RCC 7860 (cell line): ENCODE measurements at regions not wholly inside any gene's neighbourhood (a gene's known extent, or its start where the extent isn't known, plus 50 kb on each side); places are given as distances from the start of the nearest gene placed in this dataset.
A peak's percentile ranks its signal among the peaks of the same experiment; 100 is the strongest.
"Not testable (repeated sequence)": the region's sequence is repeated elsewhere in the genome, so short reads cannot be mapped to it uniquely, and the experiment has no call there.

Experiments
- DNase-seq: peaks from one replicate; pipeline ENCODE4 v3.0.0-alpha.2; 2015; ENCODE audit warnings: low spot score
- FAIRE-seq: peaks from 2 replicates; lab custom pipeline; 2012; peaks lifted over from hg19 to GRCh38; lab: Jason Lieb, UNC

GRCh38 chr5:57917004-57917403, 434.4 kb upstream of the ACTBL2 start:
- DNase-seq (no peak), FAIRE-seq (no peak)

- DNase-seq: no peak
- FAIRE-seq: no peak
Measured at GRCh38 chr5:57915536-57915935, 432.9 kb upstream of the ACTBL2 start.

GRCh38 chr5:57911438-57911837, 428.8 kb upstream of the ACTBL2 start:
- DNase-seq (no peak), FAIRE-seq (no peak)

GRCh38 chr5:57906671-57907070, 424.1 kb upstream of the ACTBL2 start:
- DNase-seq: no peak
- FAIRE-seq: no peak

GRCh38 chr5:57903458-57903857, 420.8 kb upstream of the ACTBL2 start:
- DNase-seq (no peak), FAIRE-seq (no peak)

- no peak for DNase-seq
- no peak for FAIRE-seq
Measured at GRCh38 chr5:57902095-57902494, 419.5 kb upstream of the ACTBL2 start.

GRCh38 chr5:57900381-57900944, 417.9 kb upstream of the ACTBL2 start:
- FAIRE-seq: no peak
- no peak for DNase-seq

GRCh38 chr5:57896576-57896975, 414.0 kb upstream of the ACTBL2 start:
- DNase-seq (no peak), FAIRE-seq (no peak)

GRCh38 chr5:57895766-57896165, 413.2 kb upstream of the ACTBL2 start:
- no peak for DNase-seq

GRCh38 chr5:57893926-57894325, 411.3 kb upstream of the ACTBL2 start:
- no peak for FAIRE-seq

More at GRCh38 chr5:57895766-57896165, 413.2 kb upstream of the ACTBL2 start:
- FAIRE-seq: no peak

GRCh38 chr5:57891443-57891842, 408.8 kb upstream of the ACTBL2 start:
- no peak for FAIRE-seq
- DNase-seq: peak; percentile 10

More at GRCh38 chr5:57893926-57894325, 411.3 kb upstream of the ACTBL2 start:
- DNase-seq: no peak

GRCh38 chr5:57889558-57889957, 406.9 kb upstream of the ACTBL2 start:
- peak; percentile 94 for FAIRE-seq
- peak; percentile 97 for DNase-seq

- FAIRE-seq (peak; percentile 70), DNase-seq (peak; percentile 52)
Measured at GRCh38 chr5:57887851-57888621, 405.4 kb upstream of the ACTBL2 start.

- DNase-seq: no peak
- no peak for FAIRE-seq
Measured at GRCh38 chr5:57884346-57885102, 401.9 kb upstream of the ACTBL2 start.

GRCh38 chr5:57880216-57880615, 397.6 kb upstream of the ACTBL2 start:
- FAIRE-seq: no peak
- no peak for DNase-seq

GRCh38 chr5:57878301-57878722, 395.7 kb upstream of the ACTBL2 start:
- FAIRE-seq (no peak), DNase-seq (no peak)

GRCh38 chr5:57871496-57871895, 388.9 kb upstream of the ACTBL2 start:
- DNase-seq (no peak), FAIRE-seq (no peak)

GRCh38 chr5:57870267-57870666, 387.7 kb upstream of the ACTBL2 start:
- FAIRE-seq, DNase-seq: not testable (repeated sequence)

- DNase-seq (peak; percentile 59), FAIRE-seq (peak; percentile 70)
Measured at GRCh38 chr5:57863661-57864060, 381.1 kb upstream of the ACTBL2 start.

- no peak for DNase-seq
- no peak for FAIRE-seq
Measured at GRCh38 chr5:57862942-57863341, 380.3 kb upstream of the ACTBL2 start.

- peak; percentile 72 for DNase-seq
Measured at GRCh38 chr5:57862471-57862911, 379.9 kb upstream of the ACTBL2 start.

GRCh38 chr5:57859626-57860025, 377.0 kb upstream of the ACTBL2 start:
- DNase-seq (no peak), FAIRE-seq (no peak)

More at GRCh38 chr5:57862471-57862911, 379.9 kb upstream of the ACTBL2 start:
- peak; percentile 59 for FAIRE-seq
